Right lobe of liver (tissue), 6 donors: ENCODE measurements at regions not wholly inside any gene's neighbourhood (a gene's known extent, or its start where the extent isn't known, plus 50 kb on each side); places are given as distances from the start of the nearest gene placed in this dataset.
"Not testable (repeated sequence)": the region's sequence is repeated elsewhere in the genome, so short reads cannot be mapped to it uniquely, and the experiment has no call there.

Experiments
- ATAC-seq, 4 donors: fragments of 200-7000 bp; cut with Tn5 transposase; one replicate each; pipeline ENCODE4 v1.9.1; 2020; ENCODE audit warnings: mild to moderate bottlenecking in 4 of 4, moderate library complexity in 4 of 4
- DNase-seq, 3 donors: peaks; one replicate each; pipeline ENCODE4 v3.0.0-alpha.2; 2020
- H3K27ac ChIP-seq, 3 donors: fragments of 200-600 bp; one replicate each; pipeline ENCODE4 v1.8.0; 2022
- H3K27me3 ChIP-seq, 2 donors: fragments of 200-600 bp; one replicate each; pipeline ENCODE4 v1.8.0; 2022
- H3K36me3 ChIP-seq, 4 donors: fragments of 200-600 bp; sonication (generic) in 1 of 4; one replicate each; pipeline versions ENCODE4 v1.5.1 to v1.8.0; 2017 to 2022; ENCODE audit warnings: control low read depth in 1 of 4
- H3K4me1 ChIP-seq, 4 donors: fragments of 200-600 bp; sonication (generic) in 1 of 4; one replicate each; pipeline versions ENCODE4 v1.5.1 to v1.8.0; 2017 to 2022; ENCODE audit warnings: control low read depth in 1 of 4
- H3K4me3 ChIP-seq, 3 donors: fragments of 200-600 bp; one replicate each; pipeline ENCODE4 v1.8.0; 2022
- H3K9me3 ChIP-seq, 4 donors: fragments of 200-600 bp; sonication (generic) in 1 of 4; one replicate each; pipeline versions ENCODE4 v1.5.1 to v1.8.0; 2017 to 2022; ENCODE audit warnings: control low read depth in 1 of 4
- CTCF ChIP-seq, 4 donors: fragments of 200-600 bp in 3 of 4; fragments of 450-650 bp in 1 of 4; IDR thresholded peaks; one replicate each; pipeline versions ENCODE4 v1.5.1 to v1.8.0; 2016 to 2022; ENCODE audit warnings: antibody characterized with exemption in 4 of 4, mild to moderate bottlenecking in 2 of 4
- POLR2A ChIP-seq: fragments of 450-650 bp; IDR thresholded peaks from one replicate; pipeline ENCODE4 v1.6.1; 2017; ENCODE audit warnings: antibody characterized with exemption, mild to moderate bottlenecking
- whole genome bisulfite sequencing: methylation state at CpG from one replicate; pipeline ENCODE4 v1.1.6; 2018; ENCODE audit warnings: low coverage, low lambda C conversion rate; ENCODE audit not compliant: insufficient coverage; ENCODE audit errors: missing lambda C conversion rate; 5-methylcytosine and 5-hydroxymethylcytosine counted together
- intact Hi-C, 2 donors: fragments of 100-400 bp; cut with DNase I; formaldehyde crosslinking; loops; one replicate each; pipeline versions ENCODE4 v1.11.2 to v1.14.1; 2022
- donor health status: DM: no; HTN: yes; CAD: no.
- donor health status: DM: no; HTN: no; CAD: no.
- donor health status: DM: no; HTN: no; CAD: no.
- donor health status: DM: no; HTN: yes; CAD: no.
- donor health status: DM: no; HTN: yes; CAD: no.

DNA sequence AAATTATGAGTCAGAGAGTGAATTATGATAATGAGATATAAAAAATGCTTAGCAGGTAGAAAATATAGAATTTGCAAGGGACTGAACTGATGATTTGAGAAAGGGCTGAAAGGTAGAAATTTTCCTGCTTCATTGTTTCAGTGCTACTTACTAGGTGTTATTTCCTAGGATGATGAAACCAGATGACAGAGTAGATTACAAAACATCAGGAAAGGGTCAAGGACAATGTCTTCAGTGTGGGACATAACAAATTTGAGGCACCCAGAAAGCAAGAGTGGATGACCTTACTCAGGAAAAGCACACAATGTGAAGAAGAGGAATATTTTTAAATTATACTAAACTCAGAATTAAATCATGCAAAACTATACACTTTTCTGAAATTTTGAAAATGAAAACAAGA, 102.1 kb downstream of the SHCBP1 start:
- no peak for TF ChIP-seq CTCF (IDR thresholded peaks at IDR 0.05)
- TF ChIP-seq POLR2A, result no peak
- ATAC-seq, result no peak
- Histone ChIP-seq H3K4me1 (no peaks in the 10 kb centered on the region), H3K4me3 (no peak overlapping the region), H3K9me3 (no peaks in the 10 kb centered on the region), H3K27ac (no peak overlapping the region), H3K27me3 (no peaks in the 10 kb centered on the region), H3K36me3 (no peaks in the 10 kb centered on the region)
- DNase-seq, result no peak
- intact Hi-C loops, result no loop called here

DNA sequence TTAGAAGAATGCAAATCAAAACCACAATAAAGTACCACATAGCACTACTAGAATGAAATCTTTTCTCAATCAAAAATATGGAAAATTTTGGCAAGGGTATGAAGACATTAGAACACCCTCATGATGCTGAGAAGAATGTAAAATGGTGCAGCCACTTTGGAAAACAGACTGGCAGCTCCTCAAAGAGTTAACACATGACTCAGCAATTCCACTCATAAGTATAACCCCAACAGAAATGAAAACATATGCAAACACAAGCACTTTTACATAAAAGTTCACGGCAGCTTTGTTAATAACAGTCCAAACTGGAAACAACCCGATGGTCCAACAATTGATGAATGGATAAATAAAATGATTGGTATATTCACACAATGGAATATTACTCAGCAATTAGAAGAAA, 124.5 kb downstream of the SHCBP1 start:
- DNase-seq, result no peak
- H3K4me3 ChIP-seq, result no peak overlapping the region
- no peaks in the 10 kb centered on the region for H3K9me3 ChIP-seq
- no peak overlapping the region for H3K27ac ChIP-seq
- WGBS, result 62% methylated on average over 2 of the region's 2 CpGs
- TF ChIP-seq CTCF (IDR thresholded peaks at IDR 0.05) (no peak), POLR2A (no peak)
- no peaks in the 10 kb centered on the region for H3K27me3 ChIP-seq
- H3K4me1 ChIP-seq, result no peaks in the 10 kb centered on the region
- intact Hi-C loops, result no loop called here
- no peaks in the 10 kb centered on the region for H3K36me3 ChIP-seq
- no peak for ATAC-seq

GRCh38 chr16:46482895-46483294, 138.3 kb downstream of the SHCBP1 start:
- Histone ChIP-seq H3K4me1 (no peaks in the 10 kb centered on the region), H3K36me3 (no peaks in the 10 kb centered on the region), H3K9me3 (no peaks in the 10 kb centered on the region), H3K4me3 (no peak overlapping the region), H3K27ac (no peak overlapping the region), H3K27me3 (no peaks in the 10 kb centered on the region)
- intact Hi-C loops, result no loop called here
- 26% methylated on average over 4 of the region's 4 CpGs for WGBS
- TF ChIP-seq CTCF (IDR thresholded peaks at IDR 0.05), result no peak
- ATAC-seq (no peak), DNase-seq (no peak)

- 51% methylated on average over 14 of the region's 15 CpGs for WGBS
- no peaks in the 10 kb centered on the region for H3K27me3 ChIP-seq
Observed at GRCh38 chr16:46466239-46466638, 154.9 kb downstream of the SHCBP1 start.

GRCh38 chr16:46454801-46455200, 166.4 kb downstream of the SHCBP1 start:
- 0% methylated on average over 1 of the region's 10 CpGs for WGBS
- intact Hi-C loops, H3K4me3 ChIP-seq, H3K27me3 ChIP-seq, ATAC-seq, H3K36me3 ChIP-seq, DNase-seq, H3K4me1 ChIP-seq, H3K27ac ChIP-seq, H3K9me3 ChIP-seq: not testable (repeated sequence)

More at GRCh38 chr16:46466239-46466638, 154.9 kb downstream of the SHCBP1 start:
- Histone ChIP-seq H3K9me3 (peaks cover 0 to 16% (median 4%) of the 10 kb centered on the region in 4 donors), H3K27ac (no peak overlapping the region), H3K4me3 (no peak overlapping the region), H3K4me1 (no peaks in the 10 kb centered on the region), H3K36me3 (no peaks in the 10 kb centered on the region)
- TF ChIP-seq POLR2A (no peak), CTCF (IDR thresholded peaks at IDR 0.05) (no peak)
- intact Hi-C loops, result no loop called here
- DNase-seq (no peak), ATAC-seq (no peak)
